COR-L47 (cell line): ENCODE measurements at regions not wholly inside any gene's neighbourhood (a gene's known extent, or its start where the extent isn't known, plus 50 kb on each side); places are given as distances from the start of the nearest gene placed in this dataset.

Experiments used
- DNase-seq: peaks from one replicate; lab custom pipeline; 2025; lab: John Stamatoyannopoulos, UW

- DNase-seq = no peak
These were observed 75.3 kb upstream of the STEAP1 start for GRCh38 chr7:90078921-90079320.

GRCh38 chr7:90081621-90082020 lies 72.6 kb upstream of the STEAP1 start:
- no peak for DNase-seq

- DNase-seq = no peak
These were observed 61.8 kb upstream of the STEAP1 start for GRCh38 chr7:90092506-90092905.

- DNase-seq = no peak
These were observed 60.2 kb upstream of the STEAP1 start for GRCh38 chr7:90094030-90094429.
